Daoy (cell line): ENCODE measurements at regions not wholly inside any gene's neighbourhood (a gene's known extent, or its start where the extent isn't known, plus 50 kb on each side); places are given as distances from the start of the nearest gene placed in this dataset.

Experiments used
- DNase-seq: peaks from one replicate; pipeline ENCODE4 v3.0.0-alpha.2; 2015; ENCODE audit warnings: low read depth

GRCh38 chr7:33849971-33850559 is 55.3 kb upstream of the BMPER start:
- DNase-seq, result no peak

DNA sequence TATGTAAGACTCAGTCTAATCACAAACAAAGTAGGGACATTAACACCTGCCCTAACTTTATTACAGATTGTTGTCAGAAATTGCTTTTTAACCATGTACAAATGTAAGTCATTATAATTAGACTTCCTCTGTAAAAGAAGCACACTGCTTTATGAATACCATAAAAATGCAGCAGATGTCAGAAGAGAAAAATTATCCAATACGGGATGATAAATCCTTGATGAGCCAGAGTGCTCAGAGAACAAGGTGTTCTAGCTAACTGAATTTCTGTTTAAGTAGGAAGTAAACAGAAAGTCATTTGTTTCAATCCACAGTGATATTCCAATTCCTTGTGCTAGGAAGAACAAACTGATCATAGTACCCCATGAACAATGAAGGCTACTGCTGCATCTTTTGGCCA is 54.6 kb upstream of the BMPER start:
- DNase-seq, result no peak

- no peak for DNase-seq
These were observed 52.5 kb upstream of the BMPER start for GRCh38 chr7:33852838-33853237.

GRCh38 chr7:33853361-33854062 is 51.8 kb upstream of the BMPER start:
- DNase-seq, result peak; percentile 82

DNA sequence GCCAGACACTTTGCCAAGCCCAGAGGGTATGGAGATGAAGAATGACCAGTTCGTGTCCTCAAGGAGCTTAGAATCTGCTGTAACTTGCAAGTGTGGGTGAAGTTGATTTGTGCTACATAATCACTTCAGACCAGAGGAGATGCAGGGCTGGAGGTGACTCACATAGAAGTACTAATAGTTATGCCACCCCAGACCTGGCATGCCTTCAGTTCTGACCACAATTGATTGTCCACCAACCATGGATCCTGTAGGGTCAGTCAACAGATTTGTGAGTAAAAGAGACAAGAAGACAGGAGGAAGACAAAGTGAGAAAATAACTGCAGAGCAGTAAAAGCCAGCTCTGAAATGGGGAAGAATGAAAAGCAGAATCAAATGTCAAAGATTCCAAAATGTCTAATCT is 51.2 kb upstream of the BMPER start:
- peak; percentile 84 for DNase-seq

DNA sequence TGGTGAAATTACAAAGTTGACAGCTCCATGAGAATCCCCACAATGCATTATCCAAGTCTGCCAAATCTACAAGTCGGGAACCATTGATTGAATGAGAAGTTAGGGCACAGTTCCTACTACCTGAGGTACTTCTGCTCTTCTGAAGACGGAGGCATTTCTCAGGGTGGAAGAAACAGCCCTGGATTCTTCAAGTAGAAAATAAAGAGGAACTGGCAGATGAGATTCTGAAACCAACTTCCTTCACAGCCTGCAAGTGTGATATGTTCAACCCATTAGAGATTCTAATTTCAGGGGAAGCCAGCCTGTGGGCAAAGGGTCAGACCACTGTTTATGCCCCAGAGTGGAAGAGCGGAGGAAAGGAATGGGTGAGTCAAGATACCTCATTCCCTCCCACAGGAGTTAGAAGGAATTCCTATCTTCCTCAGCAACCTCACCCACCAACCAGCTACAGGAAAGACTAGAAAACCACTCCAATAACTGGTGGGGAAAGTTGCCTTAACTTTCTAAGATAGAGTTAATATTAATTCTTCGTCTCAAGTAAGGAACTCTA is 50.5 kb upstream of the BMPER start:
- peak; percentile 93 for DNase-seq
